ENCODE measurements at regions not wholly inside any gene's neighbourhood (a gene's known extent, or its start where the extent isn't known, plus 50 kb on each side); places are given as distances from the start of the nearest gene placed in this dataset.
A peak's percentile ranks its signal among the peaks of the same experiment; 100 is the strongest.
"Not testable (repeated sequence)": the region's sequence is repeated elsewhere in the genome, so short reads cannot be mapped to it uniquely, and the experiment has no call there.

DNA sequence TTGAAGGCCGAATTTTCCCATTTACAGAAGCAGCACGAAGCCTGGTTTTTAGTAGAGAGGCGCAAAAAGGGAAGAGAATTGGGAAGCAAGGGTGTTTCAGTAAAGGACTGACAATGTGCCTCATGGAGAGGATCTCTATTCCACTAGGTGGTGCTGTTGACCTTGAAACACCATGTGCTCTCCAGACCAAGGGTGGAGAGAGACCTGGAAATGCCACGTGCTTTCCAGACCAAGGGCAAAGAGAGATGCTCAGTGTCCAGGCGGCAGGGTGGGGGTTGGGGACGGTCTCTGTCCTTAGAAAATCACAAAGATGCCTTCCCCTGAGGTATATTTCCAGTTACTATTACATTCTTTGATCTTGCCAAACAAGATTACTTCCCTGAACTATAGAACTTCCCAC, 425.3 kb downstream of the CSNK1G3 start:
- peak; percentile 50 for TF ChIP-seq CTCF (conservative IDR thresholded peaks at IDR 0.05; ENCODE audit: control insufficient read depth, insufficient read depth, low read depth, low read length)
- peak; percentile 75 for DNase-seq (ENCODE audit: low read depth)
- no peak overlapping the region for H3K4me3 ChIP-seq (ENCODE audit: control insufficient read depth, low read depth, low read length)

GRCh38 chr5:123936548-123936947, 424.6 kb downstream of the CSNK1G3 start:
- no peak for TF ChIP-seq CTCF (conservative IDR thresholded peaks at IDR 0.05; ENCODE audit: control insufficient read depth, insufficient read depth, low read depth, low read length)
- DNase-seq (ENCODE audit: low read depth): no peak

DNA sequence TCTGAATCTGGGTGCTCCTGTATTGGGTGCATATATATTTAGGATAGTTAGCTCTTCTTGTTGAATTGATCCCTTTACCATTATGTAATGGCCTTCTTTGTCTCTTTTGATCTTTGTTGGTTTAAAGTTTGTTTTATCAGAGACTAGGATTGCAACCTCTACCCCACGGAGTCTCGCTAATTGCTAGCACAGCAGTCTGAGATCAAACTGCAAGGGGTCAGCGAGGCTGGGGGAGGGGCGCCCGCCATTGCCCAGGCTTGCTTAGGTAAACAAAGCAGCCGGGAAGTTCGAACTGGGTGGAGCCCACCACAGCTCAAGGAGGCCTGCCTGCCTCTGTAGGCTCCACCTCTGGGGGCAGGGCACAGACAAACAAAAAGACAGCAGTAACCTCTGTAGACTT, 421.8 kb downstream of the CSNK1G3 start:
- DNase-seq (ENCODE audit: low read depth); H3K4me3 ChIP-seq (ENCODE audit: control insufficient read depth, low read depth, low read length): not testable (repeated sequence)

More at GRCh38 chr5:123936548-123936947, 424.6 kb downstream of the CSNK1G3 start:
- H3K4me3 ChIP-seq (ENCODE audit: control insufficient read depth, low read depth, low read length): no peak overlapping the region

DNA sequence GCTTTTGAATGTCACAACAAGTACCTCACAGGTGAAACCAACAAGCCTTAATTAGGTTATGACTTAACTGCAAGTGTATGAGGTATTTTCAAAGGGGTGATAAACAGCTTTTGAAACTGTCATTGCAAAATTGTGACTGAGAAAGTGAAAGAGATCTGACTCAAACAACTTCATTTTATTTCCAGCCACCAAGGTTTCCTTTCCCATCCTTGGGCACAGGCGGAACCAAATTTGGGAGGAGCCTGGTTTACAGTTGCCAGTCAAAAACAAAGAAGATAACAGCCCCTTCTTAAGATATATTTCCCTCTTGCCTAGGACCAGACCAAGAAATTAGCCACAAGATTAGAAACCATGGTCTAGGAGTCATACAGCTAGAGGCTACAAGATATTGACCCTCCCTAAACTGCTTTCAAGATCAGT, 417.1 kb downstream of the CSNK1G3 start:
- no peak overlapping the region for H3K4me3 ChIP-seq (ENCODE audit: control insufficient read depth, low read depth, low read length)
- DNase-seq (ENCODE audit: low read depth): no peak
- TF ChIP-seq CTCF (conservative IDR thresholded peaks at IDR 0.05; ENCODE audit: control insufficient read depth, insufficient read depth, low read depth, low read length): no peak

DNA sequence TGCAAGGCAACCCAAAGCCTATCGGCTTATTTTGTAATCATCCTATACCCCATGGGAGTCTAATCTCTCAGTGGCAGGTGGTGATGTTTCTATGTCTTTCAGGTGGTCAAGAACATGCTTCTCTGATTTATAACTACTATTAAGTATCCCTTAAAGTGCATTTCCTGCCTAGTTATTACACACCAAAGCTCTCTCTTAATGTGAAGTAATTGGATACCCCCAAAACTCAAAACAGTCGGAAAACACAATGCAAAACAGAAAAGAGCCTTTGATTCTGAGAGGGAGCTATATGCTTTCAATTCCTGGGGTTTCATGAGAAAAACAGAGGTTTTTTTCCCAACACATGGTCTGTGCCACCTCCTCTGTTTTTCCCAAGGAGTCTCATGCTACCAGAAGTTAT, 416.4 kb downstream of the CSNK1G3 start:
- H3K4me3 ChIP-seq (ENCODE audit: control insufficient read depth, low read depth, low read length): no peak overlapping the region
- DNase-seq (ENCODE audit: low read depth): no peak
- TF ChIP-seq CTCF (conservative IDR thresholded peaks at IDR 0.05; ENCODE audit: control insufficient read depth, insufficient read depth, low read depth, low read length): no peak

DNA sequence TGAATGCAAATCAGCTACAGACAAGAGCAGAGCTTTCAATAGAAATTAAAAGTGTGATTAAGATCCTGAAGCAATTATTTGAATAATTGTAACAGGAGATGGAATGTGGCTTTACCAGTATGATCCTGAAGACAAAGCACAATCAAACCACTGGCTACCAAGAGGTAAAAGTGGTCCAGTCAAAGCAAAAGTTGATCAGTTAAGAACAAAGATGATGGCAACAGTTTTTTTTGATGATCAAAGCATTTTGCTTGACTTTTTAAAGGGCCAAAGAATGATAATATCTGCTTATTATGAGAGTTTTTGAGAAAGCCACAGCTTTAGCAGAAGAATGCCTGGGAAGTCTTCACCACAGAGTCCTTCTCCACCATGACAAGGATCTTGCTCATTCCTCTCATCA, 409.2 kb downstream of the CSNK1G3 start:
- no peak overlapping the region for H3K4me3 ChIP-seq (ENCODE audit: control insufficient read depth, low read depth, low read length)
- no peak for TF ChIP-seq CTCF (conservative IDR thresholded peaks at IDR 0.05; ENCODE audit: control insufficient read depth, insufficient read depth, low read depth, low read length)
- no peak for DNase-seq (ENCODE audit: low read depth)

DNA sequence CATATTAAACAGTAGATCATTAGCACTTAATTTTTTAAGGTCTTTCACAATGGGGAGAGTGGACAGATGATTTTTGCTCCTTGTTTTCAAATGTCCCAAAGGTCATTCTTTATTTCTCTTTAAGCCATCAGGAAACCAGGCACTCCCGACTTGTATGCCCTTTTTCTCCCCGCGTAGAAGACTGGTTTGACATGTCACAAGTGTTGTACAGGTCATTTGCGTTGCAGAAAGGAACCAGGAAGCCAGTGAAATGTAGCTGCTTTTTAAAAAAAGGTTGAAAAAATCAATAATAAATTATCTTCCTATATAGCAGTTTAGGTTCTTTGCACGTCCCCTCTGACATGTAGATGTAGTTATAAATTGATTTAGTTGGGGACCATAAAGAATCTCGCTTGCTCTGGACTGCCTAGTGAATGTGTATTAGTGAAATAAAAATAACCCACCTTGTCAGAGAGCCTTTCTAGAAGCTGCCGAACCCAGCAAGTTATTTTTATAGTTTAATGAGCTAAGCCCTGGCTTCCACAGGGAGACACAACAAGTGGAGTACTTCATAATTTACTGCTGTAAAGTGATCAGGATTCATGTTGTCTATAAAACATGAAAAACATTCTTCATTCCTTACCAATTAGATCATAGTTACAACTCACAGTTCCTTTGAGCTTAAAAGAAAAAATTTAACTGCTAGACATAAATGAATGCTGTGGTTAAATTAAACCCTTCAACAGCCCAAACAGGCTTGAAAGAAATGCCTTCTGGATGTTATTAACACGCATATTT, 404.6 kb downstream of the CSNK1G3 start:
- DNase-seq (ENCODE audit: low read depth): peak; percentile 58
- no peak overlapping the region for H3K4me3 ChIP-seq (ENCODE audit: control insufficient read depth, low read depth, low read length)
- no peak for TF ChIP-seq CTCF (conservative IDR thresholded peaks at IDR 0.05; ENCODE audit: control insufficient read depth, insufficient read depth, low read depth, low read length)

Data from fibroblast of mammary gland (primary cell).